HCT116 (cell line): ENCODE measurements at regions not wholly inside any gene's neighbourhood (a gene's known extent, or its start where the extent isn't known, plus 50 kb on each side); places are given as distances from the start of the nearest gene placed in this dataset.

Experiments
- ATAC-seq: fragments of 200-7000 bp; cut with Tn5 transposase; 2 replicates; pipeline ENCODE4 v1.9.1; 2020; ENCODE audit warnings: mild to moderate bottlenecking, moderate library complexity
- BruUV-seq: library from RNA; stranded (reverse); fragments of 400-500 nt; replicated peaks from 2 replicates; lab custom pipeline; 2021; lab: Mats Ljungman, UMichigan
- CTCF ChIA-PET: fragments of 300-600 bp; sonication (Branson Sonifier 250); formaldehyde crosslinking; loops from one replicate; lab custom pipeline; 2021; ENCODE audit warnings: antibody characterized with exemption; lab: Charles Lee
- POLR2A ChIA-PET: fragments of 300-600, 350-600 bp; sonication (Branson Sonifier 250); formaldehyde crosslinking; loops from one replicate; lab custom pipeline; 2021; ENCODE audit warnings: antibody characterized with exemption; lab: Charles Lee
- RAD21 ChIA-PET, 2 experiments: fragments of 300-600 bp; sonication (Branson Sonifier 250); formaldehyde crosslinking; loops; one replicate each; lab custom pipeline; 2023; ENCODE audit warnings: low total read pairs in 2 of 2; ENCODE audit not compliant: uncharacterized antibody in 2 of 2, unreplicated experiment in 2 of 2, low non-redundant PET in 1 of 2; lab: Charles Lee
- DNase-seq: peaks from one replicate; pipeline ENCODE4 v3.0.0-alpha.2; 2010; ENCODE audit warnings: low read depth, low spot score
- H2AFZ ChIP-seq: fragments of 200-600 bp; shearing (Covaris generic), sonication (generic); 2 replicates; pipeline ENCODE4 v1.6.1; 2017; ENCODE audit warnings: low read depth, mixed run types, mixed read lengths, antibody characterized with exemption, low read length; ENCODE audit not compliant: poor library complexity, severe bottlenecking
- H3K27ac ChIP-seq: 2 replicates; pipeline ENCODE4 v1.5.1; 2012; ENCODE audit warnings: low read depth, low read length
- H3K27me3 ChIP-seq: fragments of 200-600 bp; sonication (generic); 2 replicates; pipeline ENCODE4 v1.6.1; 2016; ENCODE audit warnings: mixed run types, low read length, mixed read lengths; ENCODE audit not compliant: insufficient read depth
- H3K36me3 ChIP-seq, 2 experiments: fragments of 200-500 bp in 1 of 2; fragments of 200-600 bp in 1 of 2; sonication (Bioruptor generic) in 1 of 2; sonication (generic) in 1 of 2; 2 replicates each; pipeline versions ENCODE4 v1.5.1 to v1.6.1; 2014 to 2016; ENCODE audit warnings: low read length in 2 of 2, inconsistent platforms in 1 of 2, mixed read lengths in 1 of 2, mixed run types in 1 of 2; ENCODE audit not compliant: insufficient read depth in 2 of 2, control insufficient read depth in 1 of 2
- H3K4me1 ChIP-seq, 2 experiments: fragments of 200-600 bp in 1 of 2; sonication (generic) in 1 of 2; 2 replicates each; pipeline versions ENCODE4 v1.5.1 to v1.6.1; 2012 to 2017; ENCODE audit warnings: low read length in 2 of 2, inconsistent platforms in 1 of 2, mild to moderate bottlenecking in 1 of 2, mixed read lengths in 1 of 2, mixed run types in 1 of 2, moderate library complexity in 1 of 2; ENCODE audit not compliant: insufficient read depth in 2 of 2, control insufficient read depth in 1 of 2
- H3K4me2 ChIP-seq: fragments of 200-600 bp; sonication (generic); 2 replicates; pipeline ENCODE4 v1.6.1; 2017; ENCODE audit warnings: mixed run types, low read length, mixed read lengths
- H3K4me3 ChIP-seq, 2 experiments: fragments of 200-600 bp in 1 of 2; sonication (generic) in 1 of 2; replicated peaks in 1 of 2; 2 replicates each; pipeline ENCODE4 v1.5.1; 2011 to 2016; ENCODE audit warnings: low read length in 2 of 2, control low read depth in 1 of 2, low read depth in 1 of 2, mild to moderate bottlenecking in 1 of 2, mixed read lengths in 1 of 2, mixed run types in 1 of 2
- H3K79me2 ChIP-seq: fragments of 200-600 bp; sonication (generic); 2 replicates; pipeline ENCODE4 v1.6.1; 2017; ENCODE audit warnings: mild to moderate bottlenecking, mixed run types, low read length, moderate library complexity, mixed read lengths; ENCODE audit not compliant: insufficient read depth
- H3K9ac ChIP-seq: fragments of 200-600 bp; sonication (generic); 2 replicates; pipeline ENCODE4 v1.6.1; 2016; ENCODE audit warnings: low read length, mixed read lengths
- H3K9me2 ChIP-seq: fragments of 200-600 bp; sonication (generic), shearing (Covaris generic); 2 replicates; pipeline ENCODE4 v1.6.1; 2017; ENCODE audit warnings: mixed run types, mild to moderate bottlenecking, moderate library complexity; ENCODE audit not compliant: insufficient read depth
- H3K9me3 ChIP-seq, 2 experiments: fragments of 200-500 bp in 1 of 2; fragments of 200-600 bp in 1 of 2; sonication (Bioruptor generic) in 1 of 2; sonication (generic) in 1 of 2; 2 replicates each; pipeline ENCODE4 v1.6.1; 2014 to 2017; ENCODE audit warnings: low read length in 2 of 2, mixed read lengths in 2 of 2, inconsistent platforms in 1 of 2, low read depth in 1 of 2, mild to moderate bottlenecking in 1 of 2, mixed run types in 1 of 2, moderate library complexity in 1 of 2; ENCODE audit not compliant: control insufficient read depth in 1 of 2, insufficient read depth in 1 of 2
- H4K20me1 ChIP-seq: fragments of 200-600 bp; sonication (generic), shearing (Covaris generic); 2 replicates; pipeline ENCODE4 v1.6.1; 2017; ENCODE audit warnings: mixed run types, mild to moderate bottlenecking, moderate library complexity; ENCODE audit not compliant: insufficient read depth
- CBX3 ChIP-seq: IDR thresholded peaks from 2 replicates; pipeline ENCODE4 v1.6.1; 2012; ENCODE audit warnings: low read depth
- CTCF ChIP-seq, 3 experiments: fragments of 200-600 bp in 1 of 3; sonication (generic) in 1 of 3; IDR thresholded peaks in 2 of 3; conservative IDR thresholded peaks in 1 of 3; 2 replicates each; pipeline ENCODE4 v1.5.1; 2012 to 2017; ENCODE audit warnings: low read depth in 2 of 3, low read length in 2 of 3, antibody characterized with exemption in 1 of 3, borderline replicate concordance in 1 of 3, control low read depth in 1 of 3, mild to moderate bottlenecking in 1 of 3, mixed read lengths in 1 of 3, mixed run types in 1 of 3, moderate library complexity in 1 of 3; ENCODE audit not compliant: insufficient read depth in 1 of 3
- ELF1 ChIP-seq: IDR thresholded peaks from 2 replicates; pipeline ENCODE4 v1.6.1; 2012; ENCODE audit warnings: low read depth, borderline replicate concordance
- EZH2phosphoT487 ChIP-seq: fragments of 200-600 bp; IDR thresholded peaks from 2 replicates; pipeline ENCODE4 v1.6.1; 2018; ENCODE audit warnings: antibody characterized with exemption, borderline replicate concordance
- JUND ChIP-seq: IDR thresholded peaks from 2 replicates; pipeline ENCODE4 v1.6.1; 2012
- POLR2A ChIP-seq: IDR thresholded peaks from 2 replicates; pipeline ENCODE4 v1.7.0; 2011; ENCODE audit warnings: borderline replicate concordance; ENCODE audit not compliant: insufficient read depth, insufficient read length; ENCODE audit errors: extremely low read depth
- RAD21 ChIP-seq: IDR thresholded peaks from 2 replicates; pipeline ENCODE4 v1.6.1; 2012; ENCODE audit warnings: low read depth, mild to moderate bottlenecking
- SIN3A ChIP-seq: IDR thresholded peaks from 2 replicates; pipeline ENCODE4 v1.6.1; 2012; ENCODE audit warnings: low read depth
- SRF ChIP-seq: IDR thresholded peaks from 2 replicates; pipeline ENCODE4 v1.6.1; 2012; ENCODE audit warnings: low read depth
- ZBTB33 ChIP-seq: IDR thresholded peaks from 2 replicates; pipeline ENCODE4 v1.6.1; 2011; ENCODE audit warnings: mild to moderate bottlenecking, low read length, moderate library complexity; ENCODE audit not compliant: insufficient replicate concordance; ENCODE audit errors: extremely low read depth
- ZFX ChIP-seq: fragments of 450-650 bp; IDR thresholded peaks from 2 replicates; pipeline ENCODE4 v1.6.1; 2017
- ZNF274 ChIP-seq: fragments of 200-500 bp; sonication (Bioruptor generic); IDR thresholded peaks from 2 replicates; pipeline ENCODE4 v1.6.1; 2014; ENCODE audit warnings: mild to moderate bottlenecking, low read depth, low read length, inconsistent platforms
- intact Hi-C: fragments of 100-400 bp; cut with micrococcal nuclease; formaldehyde crosslinking; loops from 2 replicates; pipeline ENCODE4 v1.10.0; 2022

- DNase-seq, result no peak
- ChIA-PET CTCF (no interaction called here), RAD21 (no interaction called here), POLR2A (no interaction called here)
- no peaks in the 10 kb centered on the region for H4K20me1 ChIP-seq
- H3K9me3 ChIP-seq, result no peaks in the 10 kb centered on the region
- TF ChIP-seq EZH2phosphoT487, result no peak
- H3K27me3 ChIP-seq, result no peaks in the 10 kb centered on the region
- no peak overlapping the region for H3K9ac ChIP-seq
- no peaks in the 10 kb centered on the region for H3K4me1 ChIP-seq
- ATAC-seq, result no peak
- no peaks in the 10 kb centered on the region for H3K9me2 ChIP-seq
- H3K79me2 ChIP-seq, result no peaks in the 10 kb centered on the region
- no TSS peak for BruUV-seq
- H3K36me3 ChIP-seq, result no peaks in the 10 kb centered on the region
- no peak overlapping the region for H3K27ac ChIP-seq
- intact Hi-C loops, result no loop called here
- H3K4me2 ChIP-seq, result no peak overlapping the region
- H2AFZ ChIP-seq, result no peak overlapping the region
- H3K4me3 ChIP-seq, result no peak overlapping the region
Observed at GRCh38 chr12:92002195-92002649, 143.4 kb downstream of the BTG1 start.

- Histone ChIP-seq H3K4me3 (no peak overlapping the region), H3K4me1 (no peaks in the 10 kb centered on the region), H3K4me2 (no peak overlapping the region), H3K9me3 (no peaks in the 10 kb centered on the region), H3K79me2 (no peaks in the 10 kb centered on the region), H2AFZ (no peak overlapping the region), H3K9ac (no peak overlapping the region)
- BruUV-seq, result no TSS peak
- ChIA-PET CTCF (no interaction called here), RAD21 (no interaction called here), POLR2A (no interaction called here)
- DNase-seq (no peak), ATAC-seq (no peak)
- intact Hi-C loops, result no loop called here
- TF ChIP-seq POLR2A (no peak), JUND (no peak), ZFX (no peak), SRF (no peak), CBX3 (no peak), CTCF (IDR thresholded peaks at IDR 0.05 in 2 of 3, conservative IDR thresholded peaks at IDR 0.05 in 1 of 3; ENCODE audit: borderline replicate concordance in 1 of 3, insufficient read depth in 1 of 3, low read depth in 2 of 3, low read length in 2 of 3) (no peak), RAD21 (no peak), ZBTB33 (no peak), SIN3A (no peak), ZNF274 (no peak), ELF1 (no peak)
- TF ChIP-seq, all 23 proteins: peak for 0
- no peaks in the 10 kb centered on the region for H3K27me3 ChIP-seq
- H3K9me2 ChIP-seq, result no peaks in the 10 kb centered on the region
- no peaks in the 10 kb centered on the region for H4K20me1 ChIP-seq
- H3K27ac ChIP-seq, result no peak overlapping the region
- no peaks in the 10 kb centered on the region for H3K36me3 ChIP-seq
Observed at GRCh38 chr12:92000597-92000996, 145.0 kb downstream of the BTG1 start.
